ENCODE measurements at regions not wholly inside any gene's neighbourhood (a gene's known extent, or its start where the extent isn't known, plus 50 kb on each side); places are given as distances from the start of the nearest gene placed in this dataset.

DNA sequence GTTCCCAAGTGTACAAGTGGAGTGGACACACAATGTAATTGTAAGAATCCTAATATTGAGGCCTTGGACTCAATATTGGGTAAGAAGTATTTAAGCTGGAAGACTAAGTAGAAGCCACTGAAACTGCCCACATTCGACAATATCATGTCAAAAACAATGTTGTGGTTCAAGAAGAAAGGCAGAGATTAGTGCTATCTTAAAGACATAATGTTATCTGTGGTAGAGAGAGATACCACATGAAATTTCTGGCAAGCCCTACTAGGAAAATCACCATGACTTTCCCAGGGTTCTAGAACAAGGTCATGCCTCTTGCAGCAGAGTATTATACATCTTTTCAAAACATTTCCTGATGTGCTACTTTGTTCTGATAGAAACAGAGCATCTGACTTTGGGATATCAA is 192.6 kb downstream of the RAP2B start:
- no peak for ATAC-seq (ENCODE audit: low read depth)
- WGBS (ENCODE audit: insufficient coverage): no CpG with 5 or more reads among the region's 1 CpG

DNA sequence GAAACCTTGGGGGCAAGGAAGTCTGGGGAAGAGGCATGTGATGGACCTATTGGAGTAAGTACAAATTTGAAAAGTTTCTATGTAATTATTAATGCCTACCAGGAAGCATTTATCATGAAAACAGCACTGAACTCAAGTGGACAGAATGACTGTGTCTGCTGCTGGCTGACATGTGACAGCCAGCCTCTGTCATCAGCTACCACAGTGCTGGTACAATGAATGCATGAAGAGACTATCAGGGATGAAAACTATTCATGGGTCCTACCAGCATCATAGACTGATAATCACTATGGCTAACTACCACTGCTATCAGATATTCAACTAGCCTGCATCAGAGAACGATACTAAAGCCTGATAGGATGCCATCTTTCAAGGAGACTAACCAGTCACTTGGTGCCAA is 193.5 kb downstream of the RAP2B start:
- Histone ChIP-seq H3K36me3 (replicated peaks in 1 of 2; ENCODE audit: control extremely low read depth in 1 of 2, control insufficient read depth in 1 of 2, extremely low read depth in 1 of 2, insufficient read depth in 2 of 2, low read length in 1 of 2) (no peaks in the 10 kb centered on the region), H3K27me3 (replicated peaks in 1 of 4; ENCODE audit: control extremely low read depth in 1 of 4, control insufficient read depth in 3 of 4, insufficient read depth in 4 of 4, low read length in 3 of 4) (no peaks in the 10 kb centered on the region), H3K9ac (ENCODE audit: low read length) (no peak overlapping the region), H3K79me2 (ENCODE audit: control insufficient read depth, insufficient read depth, low read length) (no peaks in the 10 kb centered on the region), H4K20me1 (ENCODE audit: control insufficient read depth, insufficient read depth, low read length, poor library complexity, severe bottlenecking) (no peaks in the 10 kb centered on the region), H3K4me3 (ENCODE audit: control extremely low read depth in 1 of 5, extremely low read depth in 1 of 5, insufficient read depth in 1 of 5, low read depth in 2 of 5, low read length in 4 of 5) (no peak overlapping the region), H3K4me2 (replicated peaks; ENCODE audit: low read depth, low read length, poor library complexity, severe bottlenecking) (no peak overlapping the region), H3K27ac (ENCODE audit: low read length in 2 of 2) (no peak overlapping the region), H3K4me1 (ENCODE audit: control insufficient read depth in 2 of 2, insufficient read depth in 2 of 2, low read length in 2 of 2) (no peaks in the 10 kb centered on the region), H2AFZ (ENCODE audit: insufficient read depth, low read depth, low read length, poor library complexity, severe bottlenecking) (no peak overlapping the region), H3K9me3 (ENCODE audit: control extremely low read depth in 1 of 3, control insufficient read depth in 2 of 3, insufficient read depth in 1 of 3, low read length in 2 of 3) (no peaks in the 10 kb centered on the region)
- Mint-ChIP-seq H3K4me1 (no peaks in the 10 kb centered on the region), H3K9me3 (ENCODE audit: insufficient read depth) (no peaks in the 10 kb centered on the region), H3K27me3 (peaks cover 4% of the 10 kb centered on the region), H3K27ac (no peak overlapping the region), H3K4me3 (no peak overlapping the region)
- no peak for DNase-seq
- CTCF ChIA-PET: no interaction called here
- ATAC-seq (ENCODE audit: low read depth): no peak
- POLR2A ChIA-PET: no interaction called here
- WGBS (ENCODE audit: insufficient coverage): 78% methylated on average over 1 of the region's 1 CpG
- no peak for TF ChIP-seq EZH2 (IDR thresholded peaks at IDR 0.05; ENCODE audit: borderline replicate concordance, insufficient read depth, low read depth, low read length, poor library complexity, severe bottlenecking)
- intact Hi-C loops (cut with micrococcal nuclease): no loop called here

More for the DNA sequence above, 192.6 kb downstream of the RAP2B start:
- no peaks in the 10 kb centered on the region for H3K4me1 ChIP-seq (ENCODE audit: control insufficient read depth in 2 of 2, insufficient read depth in 2 of 2, low read length in 2 of 2)
- no peaks in the 10 kb centered on the region for H3K9me3 Mint-ChIP-seq (ENCODE audit: insufficient read depth)
- no peak overlapping the region for H2AFZ ChIP-seq (ENCODE audit: insufficient read depth, low read depth, low read length, poor library complexity, severe bottlenecking)
- TF ChIP-seq, protein P1, sequence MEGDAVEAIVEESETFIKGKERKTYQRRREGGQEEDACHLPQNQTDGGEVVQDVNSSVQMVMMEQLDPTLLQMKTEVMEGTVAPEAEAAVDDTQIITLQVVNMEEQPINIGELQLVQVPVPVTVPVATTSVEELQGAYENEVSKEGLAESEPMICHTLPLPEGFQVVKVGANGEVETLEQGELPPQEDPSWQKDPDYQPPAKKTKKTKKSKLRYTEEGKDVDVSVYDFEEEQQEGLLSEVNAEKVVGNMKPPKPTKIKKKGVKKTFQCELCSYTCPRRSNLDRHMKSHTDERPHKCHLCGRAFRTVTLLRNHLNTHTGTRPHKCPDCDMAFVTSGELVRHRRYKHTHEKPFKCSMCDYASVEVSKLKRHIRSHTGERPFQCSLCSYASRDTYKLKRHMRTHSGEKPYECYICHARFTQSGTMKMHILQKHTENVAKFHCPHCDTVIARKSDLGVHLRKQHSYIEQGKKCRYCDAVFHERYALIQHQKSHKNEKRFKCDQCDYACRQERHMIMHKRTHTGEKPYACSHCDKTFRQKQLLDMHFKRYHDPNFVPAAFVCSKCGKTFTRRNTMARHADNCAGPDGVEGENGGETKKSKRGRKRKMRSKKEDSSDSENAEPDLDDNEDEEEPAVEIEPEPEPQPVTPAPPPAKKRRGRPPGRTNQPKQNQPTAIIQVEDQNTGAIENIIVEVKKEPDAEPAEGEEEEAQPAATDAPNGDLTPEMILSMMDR (IDR thresholded peaks at IDR 0.05): no peak
- no peak for TF ChIP-seq EZH2 (IDR thresholded peaks at IDR 0.05; ENCODE audit: borderline replicate concordance, insufficient read depth, low read depth, low read length, poor library complexity, severe bottlenecking)
- no peak overlapping the region for H3K4me3 ChIP-seq (ENCODE audit: control extremely low read depth in 1 of 5, extremely low read depth in 1 of 5, insufficient read depth in 1 of 5, low read depth in 2 of 5, low read length in 4 of 5)
- no peak overlapping the region for H3K4me2 ChIP-seq (replicated peaks; ENCODE audit: low read depth, low read length, poor library complexity, severe bottlenecking)
- H4K20me1 ChIP-seq (ENCODE audit: control insufficient read depth, insufficient read depth, low read length, poor library complexity, severe bottlenecking): no peaks in the 10 kb centered on the region
- no peaks in the 10 kb centered on the region for H3K4me1 Mint-ChIP-seq
- intact Hi-C loops (cut with micrococcal nuclease): no loop called here
- no peaks in the 10 kb centered on the region for H3K79me2 ChIP-seq (ENCODE audit: control insufficient read depth, insufficient read depth, low read length)
- H3K27me3 ChIP-seq (replicated peaks in 1 of 4; ENCODE audit: control extremely low read depth in 1 of 4, control insufficient read depth in 3 of 4, insufficient read depth in 4 of 4, low read length in 3 of 4): no peaks in the 10 kb centered on the region
- peaks cover 4% of the 10 kb centered on the region for H3K27me3 Mint-ChIP-seq
- no peaks in the 10 kb centered on the region for H3K9me3 ChIP-seq (ENCODE audit: control extremely low read depth in 1 of 3, control insufficient read depth in 2 of 3, insufficient read depth in 1 of 3, low read length in 2 of 3)
- H3K27ac Mint-ChIP-seq: no peak overlapping the region
- no peak for DNase-seq
- H3K27ac ChIP-seq (ENCODE audit: low read length in 2 of 2): no peak overlapping the region
- no peak overlapping the region for H3K9ac ChIP-seq (ENCODE audit: low read length)
- no peak overlapping the region for H3K4me3 Mint-ChIP-seq
- CTCF ChIA-PET: no interaction called here
- no peaks in the 10 kb centered on the region for H3K36me3 ChIP-seq (replicated peaks in 1 of 2; ENCODE audit: control extremely low read depth in 1 of 2, control insufficient read depth in 1 of 2, extremely low read depth in 1 of 2, insufficient read depth in 2 of 2, low read length in 1 of 2)
- POLR2A ChIA-PET: no interaction called here
